ENCODE measurements at regions not wholly inside any gene's neighbourhood (a gene's known extent, or its start where the extent isn't known, plus 50 kb on each side); places are given as distances from the start of the nearest gene placed in this dataset.

- TF ChIP-seq CTCF (IDR thresholded peaks at IDR 0.05) (no peak), POLR2A (IDR thresholded peaks at IDR 0.05) (no peak)
Measured at GRCh38 chr6:167435209-167435728, 110.4 kb downstream of the TTLL2 start.
